ENCODE measurements at regions not wholly inside any gene's neighbourhood (a gene's known extent, or its start where the extent isn't known, plus 50 kb on each side); places are given as distances from the start of the nearest gene placed in this dataset.

DNA sequence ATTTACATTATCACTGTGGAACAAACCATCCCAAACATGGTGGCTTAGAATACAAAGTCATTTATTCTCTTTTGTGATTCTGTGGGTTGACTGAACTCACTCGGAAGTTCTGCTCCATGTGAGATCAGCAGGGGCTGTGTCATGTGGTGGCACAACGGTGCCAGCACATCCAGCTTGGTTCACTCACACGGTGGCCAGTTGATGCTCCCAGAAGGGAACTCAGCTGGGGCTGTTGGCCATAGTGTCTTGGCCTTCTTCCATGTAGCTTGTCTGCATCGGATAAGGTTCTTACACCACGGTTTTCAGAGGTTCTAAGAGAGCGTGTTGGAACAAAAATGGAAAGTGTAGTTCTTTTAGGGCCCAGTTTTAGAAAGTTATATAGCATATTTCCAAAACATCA lies 312.7 kb downstream of the DMRT2 start:
- H3K27ac ChIP-seq (ENCODE audit: low read length) = no peak overlapping the region
- H3K4me3 ChIP-seq (ENCODE audit: low read length) = no peak overlapping the region
- H2AFZ ChIP-seq (ENCODE audit: low read depth, low read length) = no peak overlapping the region
- no peaks in the 10 kb centered on the region for H3K27me3 ChIP-seq (ENCODE audit: insufficient read depth, low read depth, low read length)
- H3K79me2 ChIP-seq (replicated peaks; ENCODE audit: insufficient read depth, low read length) = no peaks in the 10 kb centered on the region
- no peak overlapping the region for H3K9ac ChIP-seq (ENCODE audit: low read length)
- H3K9me3 ChIP-seq (ENCODE audit: low read length) = no peaks in the 10 kb centered on the region
- no peaks in the 10 kb centered on the region for H4K20me1 ChIP-seq (ENCODE audit: insufficient read depth)
- no peak overlapping the region for H3K4me2 ChIP-seq (ENCODE audit: low read length)
- no peaks in the 10 kb centered on the region for H3F3A ChIP-seq (ENCODE audit: insufficient read depth, low read length, poor library complexity, severe bottlenecking)
- no peaks in the 10 kb centered on the region for H3K36me3 ChIP-seq (ENCODE audit: insufficient read depth, low read length)
- H3K9me2 ChIP-seq (ENCODE audit: insufficient read depth, low read length) = no peaks in the 10 kb centered on the region
- TF ChIP-seq EZH2 (IDR thresholded peaks at IDR 0.05; ENCODE audit: borderline replicate concordance, insufficient read depth, low read length, poor library complexity, severe bottlenecking) (no peak), SMC3 (conservative IDR thresholded peaks at IDR 0.05; ENCODE audit: poor library complexity) (no peak), POLR2AphosphoS5 (IDR thresholded peaks at IDR 0.05) (no peak), TAF1 (IDR thresholded peaks at IDR 0.05; ENCODE audit: low read depth) (no peak), MXI1 (conservative IDR thresholded peaks at IDR 0.05; ENCODE audit: poor library complexity, severe bottlenecking) (no peak), CTCF (IDR thresholded peaks at IDR 0.05; ENCODE audit: poor library complexity, severe bottlenecking) (no peak), RAD21 (conservative IDR thresholded peaks at IDR 0.05) (no peak), EP300 (conservative IDR thresholded peaks at IDR 0.05; ENCODE audit: poor library complexity, severe bottlenecking) (no peak)
- TF ChIP-seq, protein P1, sequence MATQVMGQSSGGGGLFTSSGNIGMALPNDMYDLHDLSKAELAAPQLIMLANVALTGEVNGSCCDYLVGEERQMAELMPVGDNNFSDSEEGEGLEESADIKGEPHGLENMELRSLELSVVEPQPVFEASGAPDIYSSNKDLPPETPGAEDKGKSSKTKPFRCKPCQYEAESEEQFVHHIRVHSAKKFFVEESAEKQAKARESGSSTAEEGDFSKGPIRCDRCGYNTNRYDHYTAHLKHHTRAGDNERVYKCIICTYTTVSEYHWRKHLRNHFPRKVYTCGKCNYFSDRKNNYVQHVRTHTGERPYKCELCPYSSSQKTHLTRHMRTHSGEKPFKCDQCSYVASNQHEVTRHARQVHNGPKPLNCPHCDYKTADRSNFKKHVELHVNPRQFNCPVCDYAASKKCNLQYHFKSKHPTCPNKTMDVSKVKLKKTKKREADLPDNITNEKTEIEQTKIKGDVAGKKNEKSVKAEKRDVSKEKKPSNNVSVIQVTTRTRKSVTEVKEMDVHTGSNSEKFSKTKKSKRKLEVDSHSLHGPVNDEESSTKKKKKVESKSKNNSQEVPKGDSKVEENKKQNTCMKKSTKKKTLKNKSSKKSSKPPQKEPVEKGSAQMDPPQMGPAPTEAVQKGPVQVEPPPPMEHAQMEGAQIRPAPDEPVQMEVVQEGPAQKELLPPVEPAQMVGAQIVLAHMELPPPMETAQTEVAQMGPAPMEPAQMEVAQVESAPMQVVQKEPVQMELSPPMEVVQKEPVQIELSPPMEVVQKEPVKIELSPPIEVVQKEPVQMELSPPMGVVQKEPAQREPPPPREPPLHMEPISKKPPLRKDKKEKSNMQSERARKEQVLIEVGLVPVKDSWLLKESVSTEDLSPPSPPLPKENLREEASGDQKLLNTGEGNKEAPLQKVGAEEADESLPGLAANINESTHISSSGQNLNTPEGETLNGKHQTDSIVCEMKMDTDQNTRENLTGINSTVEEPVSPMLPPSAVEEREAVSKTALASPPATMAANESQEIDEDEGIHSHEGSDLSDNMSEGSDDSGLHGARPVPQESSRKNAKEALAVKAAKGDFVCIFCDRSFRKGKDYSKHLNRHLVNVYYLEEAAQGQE (IDR thresholded peaks at IDR 0.05; ENCODE audit: borderline replicate concordance) = no peak

DNA sequence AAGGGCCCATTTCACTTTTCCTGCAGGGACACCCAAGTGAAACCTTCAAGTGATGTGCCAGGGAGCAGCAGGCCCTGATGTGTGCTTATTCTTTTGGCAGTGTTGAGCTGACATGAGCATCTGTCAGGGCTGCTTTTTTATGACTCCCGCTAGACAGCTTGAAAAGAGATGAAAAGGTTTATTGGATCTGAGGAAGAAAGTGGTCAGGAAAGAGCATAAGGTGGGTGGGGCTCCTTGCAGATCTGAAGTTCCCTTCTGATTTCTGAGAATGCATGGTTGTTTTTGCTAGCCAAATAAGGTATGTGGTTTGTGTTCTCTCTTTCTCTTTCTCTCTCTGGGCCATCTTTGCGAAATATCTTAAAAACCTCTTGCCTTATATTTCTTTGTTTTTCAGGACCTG lies 316.1 kb downstream of the DMRT2 start:
- H3K9me3 ChIP-seq (ENCODE audit: low read length) = no peaks in the 10 kb centered on the region
- H3F3A ChIP-seq (ENCODE audit: insufficient read depth, low read length, poor library complexity, severe bottlenecking) = no peaks in the 10 kb centered on the region

More for the DNA sequence above, 316.1 kb downstream of the DMRT2 start:
- Histone ChIP-seq H3K36me3 (ENCODE audit: insufficient read depth, low read length) (no peaks in the 10 kb centered on the region), H3K4me3 (ENCODE audit: low read length) (no peak overlapping the region), H3K9ac (ENCODE audit: low read length) (no peak overlapping the region), H3K4me2 (ENCODE audit: low read length) (no peak overlapping the region), H2AFZ (ENCODE audit: low read depth, low read length) (no peak overlapping the region), H4K20me1 (ENCODE audit: insufficient read depth) (no peaks in the 10 kb centered on the region), H3K27ac (ENCODE audit: low read length) (no peak overlapping the region), H3K27me3 (ENCODE audit: insufficient read depth, low read depth, low read length) (no peaks in the 10 kb centered on the region), H3K9me2 (ENCODE audit: insufficient read depth, low read length) (no peaks in the 10 kb centered on the region), H3K79me2 (replicated peaks; ENCODE audit: insufficient read depth, low read length) (no peaks in the 10 kb centered on the region)
- no peak for TF ChIP-seq MXI1 (conservative IDR thresholded peaks at IDR 0.05; ENCODE audit: poor library complexity, severe bottlenecking)
- no peak for TF ChIP-seq CTCF (IDR thresholded peaks at IDR 0.05; ENCODE audit: poor library complexity, severe bottlenecking)
- TF ChIP-seq POLR2AphosphoS5 (IDR thresholded peaks at IDR 0.05) = no peak
- TF ChIP-seq, protein P1 (IDR thresholded peaks at IDR 0.05; ENCODE audit: borderline replicate concordance) = no peak
- no peak for TF ChIP-seq EP300 (conservative IDR thresholded peaks at IDR 0.05; ENCODE audit: poor library complexity, severe bottlenecking)
- no peak for TF ChIP-seq SMC3 (conservative IDR thresholded peaks at IDR 0.05; ENCODE audit: poor library complexity)
- no peak for TF ChIP-seq TAF1 (IDR thresholded peaks at IDR 0.05; ENCODE audit: low read depth)
- no peak for TF ChIP-seq RAD21 (conservative IDR thresholded peaks at IDR 0.05)
- no peak for TF ChIP-seq EZH2 (IDR thresholded peaks at IDR 0.05; ENCODE audit: borderline replicate concordance, insufficient read depth, low read length, poor library complexity, severe bottlenecking)

All from neural cell (in vitro differentiated cells).